Amygdala (tissue), 56 donors: ENCODE measurements at regions not wholly inside any gene's neighbourhood (a gene's known extent, or its start where the extent isn't known, plus 50 kb on each side); places are given as distances from the start of the nearest gene placed in this dataset.

Experiments
- DNase-seq, 56 donors: peaks; one replicate each; lab custom pipeline; 2025; lab: John Stamatoyannopoulos, UW

GRCh38 chr1:213821175-213821942 is 166.4 kb upstream of the PROX1 start:
- no peak for DNase-seq

GRCh38 chr1:213821943-213822334 is 165.8 kb upstream of the PROX1 start:
- DNase-seq = no peak

- DNase-seq = no peak
These were observed 160.9 kb upstream of the PROX1 start for GRCh38 chr1:213826891-213827290.

- DNase-seq = no peak
These were observed 158.9 kb upstream of the PROX1 start for GRCh38 chr1:213828867-213829266.

- DNase-seq = no peak
These were observed 158.0 kb upstream of the PROX1 start for GRCh38 chr1:213829780-213830179.

GRCh38 chr1:213830371-213830770 is 157.4 kb upstream of the PROX1 start:
- DNase-seq = no peak

- no peak for DNase-seq
These were observed 147.2 kb upstream of the PROX1 start for GRCh38 chr1:213840575-213840974.

- no peak for DNase-seq
These were observed 143.1 kb upstream of the PROX1 start for GRCh38 chr1:213844632-213845031.

- DNase-seq = no peak
These were observed 135.7 kb upstream of the PROX1 start for GRCh38 chr1:213852107-213852506.

GRCh38 chr1:213858581-213858980 is 129.2 kb upstream of the PROX1 start:
- no peak for DNase-seq

- DNase-seq = no peak
These were observed 125.9 kb upstream of the PROX1 start for GRCh38 chr1:213861841-213862240.

GRCh38 chr1:213864091-213864490 is 123.7 kb upstream of the PROX1 start:
- no peak for DNase-seq

- DNase-seq = no peak
These were observed 119.3 kb upstream of the PROX1 start for GRCh38 chr1:213868482-213868881.

GRCh38 chr1:213871179-213871578 is 116.6 kb upstream of the PROX1 start:
- no peak for DNase-seq

- no peak for DNase-seq
These were observed 113.0 kb upstream of the PROX1 start for GRCh38 chr1:213874789-213875188.

- DNase-seq = no peak
These were observed 111.2 kb upstream of the PROX1 start for GRCh38 chr1:213876531-213876930.

GRCh38 chr1:213883618-213884017 is 104.2 kb upstream of the PROX1 start:
- DNase-seq = no peak

- DNase-seq = no peak
These were observed 103.4 kb upstream of the PROX1 start for GRCh38 chr1:213884402-213884801.

GRCh38 chr1:213884942-213885341 is 102.8 kb upstream of the PROX1 start:
- peak in 42 of 56 donors; percentile 2 to 67 (median 31) for DNase-seq

- no peak for DNase-seq
These were observed 99.9 kb upstream of the PROX1 start for GRCh38 chr1:213887842-213888241.

GRCh38 chr1:213891989-213892902 is 95.5 kb upstream of the PROX1 start:
- no peak for DNase-seq

- DNase-seq = no peak
These were observed 89.1 kb upstream of the PROX1 start for GRCh38 chr1:213898684-213899083.
